NCI-H226 (cell line): ENCODE measurements at regions not wholly inside any gene's neighbourhood (a gene's known extent, or its start where the extent isn't known, plus 50 kb on each side); places are given as distances from the start of the nearest gene placed in this dataset.
A peak's percentile ranks its signal among the peaks of the same experiment; 100 is the strongest.

Experiments used
- DNase-seq: peaks from one replicate; pipeline ENCODE4 v3.0.0-alpha.2; 2015

GRCh38 chr12:87930033-87930432, 99.2 kb downstream of the C12orf50 start:
- DNase-seq, result peak; percentile 61

DNA sequence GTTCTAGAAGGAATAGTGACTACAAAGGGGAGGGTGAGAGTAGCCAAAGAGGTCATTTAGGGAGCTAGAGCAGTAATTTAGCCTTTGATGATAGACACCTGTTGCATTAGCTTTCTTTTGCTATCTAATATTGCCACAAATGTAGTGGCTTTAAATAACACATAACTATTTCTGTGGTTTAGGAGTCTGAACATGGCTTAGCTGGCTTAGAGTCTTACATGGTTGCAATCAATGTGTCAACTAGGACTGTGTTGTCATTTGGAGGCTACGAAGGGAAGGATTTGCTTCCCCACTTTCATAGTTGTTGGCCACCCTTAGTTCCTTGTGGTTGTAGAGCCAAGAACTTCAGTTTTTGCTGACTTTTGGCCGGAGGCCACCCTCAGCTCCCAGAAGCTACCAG, 99.9 kb downstream of the C12orf50 start:
- DNase-seq, result no peak

DNA sequence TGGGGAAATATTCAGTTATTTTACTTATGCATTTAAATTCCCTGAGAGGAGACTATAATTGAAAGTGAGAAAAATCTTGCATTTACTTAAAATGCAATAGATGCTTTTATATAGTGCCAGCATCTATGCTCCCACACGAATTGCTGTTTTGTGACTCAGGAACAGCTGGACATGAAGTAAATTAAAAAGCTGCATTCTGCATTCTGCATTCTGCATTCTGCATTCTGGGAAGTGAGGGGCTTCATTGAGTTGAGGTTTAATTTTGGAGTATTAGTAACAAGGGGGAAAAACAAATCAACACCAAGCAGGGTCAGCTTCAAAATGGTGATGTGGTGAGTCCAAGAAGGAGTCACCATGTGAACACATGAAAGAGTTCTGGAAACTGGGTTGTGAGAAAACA, 101.2 kb downstream of the C12orf50 start:
- no peak for DNase-seq

GRCh38 chr12:87925021-87925420, 104.2 kb downstream of the C12orf50 start:
- DNase-seq, result no peak

DNA sequence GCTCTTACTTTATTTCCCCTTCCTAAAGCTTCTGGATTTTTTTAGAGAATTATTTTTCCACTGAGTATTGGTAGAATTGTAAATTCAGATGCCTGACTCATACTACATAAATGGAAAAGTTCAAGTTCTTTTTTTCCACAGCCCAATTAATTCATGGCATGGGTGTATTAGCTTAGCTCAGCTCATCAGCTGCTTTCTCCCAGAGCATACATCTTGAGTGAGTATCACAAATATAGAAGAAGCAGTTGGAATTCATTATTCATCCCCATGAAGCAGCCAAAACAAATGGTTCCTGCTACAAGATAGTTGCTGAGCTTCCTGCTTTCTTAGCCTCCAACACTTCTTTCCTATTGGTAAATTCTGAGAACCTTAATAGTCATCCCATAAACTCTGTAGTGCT, 105.1 kb downstream of the C12orf50 start:
- DNase-seq, result no peak

DNA sequence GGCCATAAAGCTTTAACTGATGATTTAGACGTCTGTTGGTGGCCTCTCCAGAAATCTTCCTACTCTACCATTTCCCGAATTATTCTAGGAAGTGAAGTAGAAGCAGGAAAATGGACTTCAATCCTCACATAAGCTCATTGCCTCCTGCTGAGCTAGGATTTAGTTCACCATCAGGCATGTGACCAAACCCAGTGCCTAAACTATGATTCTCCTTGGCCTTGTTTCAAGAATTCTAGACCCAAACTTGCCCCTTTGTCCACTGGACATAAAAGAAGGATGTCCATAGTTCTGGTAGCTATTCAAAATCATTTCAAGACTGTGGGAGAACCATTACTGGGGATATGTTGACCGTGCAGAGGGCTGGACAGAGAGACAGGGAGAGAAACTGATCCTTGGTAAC, 105.8 kb downstream of the C12orf50 start:
- DNase-seq, result no peak

- no peak for DNase-seq
Measured at GRCh38 chr12:87922736-87923135, 106.5 kb downstream of the C12orf50 start.

- DNase-seq, result no peak
Measured at GRCh38 chr12:87921621-87922020, 107.6 kb downstream of the C12orf50 start.

- DNase-seq, result no peak
Measured at GRCh38 chr12:87920139-87920538, 109.1 kb downstream of the C12orf50 start.

DNA sequence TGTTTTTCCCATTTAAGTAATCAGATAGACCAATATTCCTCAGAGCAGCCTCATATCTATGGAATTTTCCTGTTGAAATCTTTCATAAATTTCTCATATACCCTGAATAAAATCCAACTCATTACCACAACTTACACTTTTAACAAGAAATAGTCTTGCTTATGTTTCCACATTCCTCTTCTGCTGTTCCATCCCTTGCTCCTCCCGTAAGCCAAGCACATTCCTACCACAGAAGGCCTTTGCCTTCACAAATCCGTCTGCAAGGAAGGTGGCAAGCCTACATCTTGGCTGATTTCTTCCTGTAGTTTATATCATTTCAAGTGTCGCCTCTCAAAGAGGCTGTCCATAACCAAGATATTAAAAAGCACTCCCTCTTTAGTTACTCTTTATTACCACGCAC, 127.7 kb downstream of the C12orf50 start:
- peak; percentile 3 for DNase-seq

DNA sequence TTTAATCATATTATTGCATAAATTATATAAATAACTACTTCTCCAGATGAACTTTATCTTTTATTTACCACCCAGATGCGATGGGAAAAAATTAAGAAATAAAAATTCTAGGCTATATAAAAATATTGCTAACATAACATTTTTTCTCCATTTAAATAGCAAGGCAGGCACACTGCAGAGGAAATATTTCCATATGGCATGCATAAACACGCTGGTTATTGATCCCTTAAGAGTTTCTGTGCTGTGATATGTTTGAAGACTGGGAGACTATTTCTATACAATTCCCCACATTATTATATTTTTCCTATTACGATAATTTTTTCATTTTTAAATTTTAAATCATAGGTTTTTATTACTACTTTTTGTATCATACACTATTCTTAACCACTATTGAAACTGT, 131.5 kb downstream of the C12orf50 start:
- no peak for DNase-seq

- DNase-seq, result no peak
Measured at GRCh38 chr12:87883806-87884205, 145.4 kb downstream of the C12orf50 start.

GRCh38 chr12:87879141-87879540, 150.1 kb downstream of the C12orf50 start:
- no peak for DNase-seq

DNA sequence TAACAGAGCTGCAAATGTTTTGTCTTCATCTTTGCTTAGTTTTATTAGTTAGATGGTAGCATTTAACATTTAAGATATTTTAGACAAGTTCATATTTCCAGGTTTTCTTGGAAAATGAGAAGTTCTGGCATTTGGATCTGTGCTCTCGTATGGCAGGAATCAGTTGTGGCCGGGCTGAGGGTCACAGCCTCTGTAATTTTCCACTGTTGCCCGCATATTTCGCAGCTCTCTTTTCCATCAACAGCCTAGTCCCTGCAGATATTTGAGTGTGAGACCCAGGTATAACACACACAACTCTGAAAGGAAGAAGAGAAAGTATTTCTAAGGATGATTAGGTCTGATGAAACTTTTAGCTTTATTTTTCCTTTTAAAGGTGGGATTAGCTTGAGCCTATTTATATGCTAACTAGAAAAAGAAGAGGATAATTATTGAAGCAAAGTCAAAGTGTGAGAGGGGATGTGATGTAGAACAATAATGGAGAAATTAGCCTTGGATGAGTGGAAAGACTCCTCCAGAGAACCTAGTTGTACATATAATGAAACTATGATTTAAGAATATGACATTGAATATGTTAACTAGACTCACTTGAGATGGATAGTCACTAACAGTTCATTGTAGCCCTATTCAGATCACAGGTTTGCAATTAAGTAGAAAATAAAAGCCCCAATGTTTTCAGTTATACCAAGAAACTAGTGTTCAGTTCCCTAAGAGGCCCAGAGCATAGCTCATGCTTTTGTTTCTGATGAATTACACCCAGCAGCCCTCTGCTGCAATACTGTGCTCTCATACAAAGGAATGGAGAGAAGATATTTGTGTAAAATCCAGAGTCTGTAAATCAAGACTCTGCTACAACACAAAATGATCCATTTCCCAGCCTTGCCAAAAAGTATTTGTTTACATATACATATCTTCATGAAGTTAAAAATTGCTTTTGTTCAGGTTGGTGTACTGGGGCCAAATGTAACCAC, 158.4 kb downstream of the C12orf50 start:
- DNase-seq, result peak; percentile 14

DNA sequence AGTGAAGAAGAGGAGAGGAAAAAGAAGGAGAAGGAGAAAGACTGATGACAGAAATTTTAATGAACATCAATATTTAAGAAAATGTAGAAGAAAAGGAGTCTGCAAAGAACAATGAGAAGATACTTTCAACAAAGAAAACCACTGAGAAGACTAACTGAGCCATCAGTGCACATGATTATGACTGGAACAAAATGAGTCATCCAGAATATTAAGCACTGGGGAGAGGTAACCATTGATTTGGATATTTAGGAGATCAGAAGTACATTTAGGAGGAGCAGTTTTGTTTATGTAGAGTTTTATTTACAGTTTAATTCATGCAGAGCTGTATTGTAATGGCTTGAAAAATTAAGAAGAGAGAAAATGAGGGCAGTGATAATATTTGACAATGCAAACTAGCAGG, 159.1 kb downstream of the C12orf50 start:
- DNase-seq, result no peak

DNA sequence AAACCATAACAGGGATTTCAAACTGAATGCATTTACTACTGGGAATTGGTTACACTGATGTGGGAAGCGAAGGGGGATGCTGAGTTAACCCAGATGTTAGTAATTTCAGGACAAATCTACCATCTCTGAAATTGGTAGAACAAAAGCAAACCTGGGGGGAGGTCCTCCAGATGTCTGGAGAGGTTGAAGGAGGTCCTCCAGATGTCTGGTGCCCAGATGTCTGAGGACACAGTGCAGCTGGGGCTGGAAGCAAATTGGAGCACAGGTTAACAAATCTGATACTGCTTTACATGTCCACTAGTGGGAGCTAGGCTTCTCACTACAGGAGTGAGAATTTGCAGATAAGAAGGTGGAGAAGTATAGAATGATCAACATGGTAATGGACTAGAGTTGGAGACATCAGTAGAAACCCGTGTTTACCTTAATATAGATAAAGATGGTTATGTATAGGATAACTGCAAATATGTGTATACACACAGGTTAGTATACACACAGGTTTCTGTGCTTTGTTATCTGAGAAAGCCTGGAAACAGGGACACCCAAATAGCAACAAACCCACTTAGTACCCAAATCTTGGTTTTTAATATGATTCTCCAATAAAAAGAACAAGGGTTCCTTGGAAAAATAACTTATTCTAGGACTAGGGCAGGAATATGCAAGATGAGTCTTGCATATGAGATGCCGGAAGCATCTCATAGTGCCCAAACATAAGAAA, 162.5 kb downstream of the C12orf50 start:
- peak; percentile 24 for DNase-seq

DNA sequence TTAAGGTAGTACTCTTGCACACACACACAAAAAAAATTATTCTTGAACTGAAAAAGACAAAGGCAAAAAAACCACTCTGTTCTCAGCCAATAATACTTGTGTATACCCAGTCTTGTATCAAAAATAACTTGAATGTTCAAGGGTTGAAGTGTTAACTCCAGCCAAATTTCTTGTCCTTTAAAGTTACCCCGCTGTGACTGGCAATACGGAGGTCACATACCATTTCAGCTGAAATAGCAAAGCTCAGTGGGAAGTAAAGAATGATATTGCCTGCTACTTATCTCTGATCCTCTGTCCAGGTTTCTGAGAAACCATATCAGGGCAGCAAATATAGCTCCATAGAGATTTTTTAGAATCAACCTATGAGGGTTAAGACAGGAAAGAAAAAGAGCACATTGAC, 167.4 kb downstream of the C12orf50 start:
- DNase-seq, result no peak

DNA sequence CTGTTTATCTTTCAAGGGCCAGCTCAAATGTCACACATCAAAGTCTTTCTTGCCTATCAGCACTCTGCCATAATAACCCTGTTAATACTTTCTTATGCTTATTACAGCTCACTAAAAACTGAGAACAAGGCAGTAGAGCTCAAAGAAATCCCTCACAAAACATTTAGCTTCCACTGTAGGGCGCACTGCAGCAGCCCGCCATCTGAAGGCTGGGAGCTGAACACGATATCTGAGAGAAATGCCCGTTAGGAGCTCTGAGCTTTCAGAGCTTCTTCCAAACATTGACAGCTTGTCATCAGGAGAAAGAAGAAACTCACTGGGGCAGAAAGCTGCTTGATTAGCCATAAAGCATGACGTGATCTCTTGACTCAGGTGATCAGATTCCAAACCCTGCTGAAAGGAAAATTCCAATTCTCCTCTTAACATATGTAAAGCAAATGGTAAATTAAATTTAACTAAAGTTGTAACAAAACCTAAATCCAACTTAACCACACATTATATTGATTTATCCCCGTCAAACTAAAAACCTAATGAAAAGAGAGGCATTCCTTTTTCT, 175.7 kb downstream of the C12orf50 start:
- no peak for DNase-seq

GRCh38 chr12:87849074-87849473, 180.1 kb downstream of the C12orf50 start:
- DNase-seq, result no peak

- peak; percentile 6 for DNase-seq
Measured at GRCh38 chr12:87848248-87848868, 180.8 kb downstream of the C12orf50 start.

- DNase-seq, result no peak
Measured at GRCh38 chr12:87847147-87847546, 182.1 kb downstream of the C12orf50 start.

GRCh38 chr12:87846045-87846444, 183.2 kb downstream of the C12orf50 start:
- no peak for DNase-seq

DNA sequence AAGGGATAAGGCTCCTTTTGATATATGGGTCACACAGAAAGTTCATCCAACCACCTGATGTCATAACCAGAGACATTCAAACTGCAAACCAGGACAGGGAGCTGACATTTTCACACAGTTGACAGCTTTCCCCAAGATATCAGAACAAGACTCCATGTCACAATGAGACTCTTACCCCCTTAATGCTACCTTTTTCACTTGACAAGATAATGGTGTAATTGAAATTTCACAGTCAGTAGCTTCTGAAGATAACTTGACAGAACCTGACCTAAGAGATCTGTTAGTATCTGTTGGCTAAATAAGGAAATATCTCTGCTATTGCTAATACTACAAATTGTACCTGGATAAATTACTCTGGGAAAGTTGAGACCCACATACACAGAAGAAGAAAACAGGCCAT, 187.3 kb downstream of the C12orf50 start:
- no peak for DNase-seq
